ENCODE measurements at regions not wholly inside any gene's neighbourhood (a gene's known extent, or its start where the extent isn't known, plus 50 kb on each side); places are given as distances from the start of the nearest gene placed in this dataset.

GRCh38 chr1:177631770-177632169, 338.1 kb downstream of the SEC16B start:
- Histone ChIP-seq H3K27ac (ENCODE audit: low read length) (no peak overlapping the region), H3K4me3 (ENCODE audit: low read depth in 2 of 2, low read length in 2 of 2) (no peak overlapping the region), H3K4me1 (ENCODE audit: control insufficient read depth, insufficient read depth, low read length) (no peaks in the 10 kb centered on the region), H3K9me3 (ENCODE audit: control insufficient read depth, insufficient read depth, low read depth, low read length) (no peaks in the 10 kb centered on the region), H3K27me3 (ENCODE audit: control insufficient read depth, insufficient read depth, low read length) (no peaks in the 10 kb centered on the region; the same call in 1 of the 2 replicates), H3K36me3 (ENCODE audit: control insufficient read depth, insufficient read depth, low read length) (no peaks in the 10 kb centered on the region)
- ChIA-PET CTCF (no interaction called here), POLR2A (no interaction called here)
- BruUV-seq (replicated peaks): no TSS peak
- no peak for ATAC-seq
- in situ Hi-C loops (cut with HindIII; ENCODE audit: low pct_unique_long_range_greater_than_20kb, low sequenced_read_pairs) (no loop called here), intact Hi-C loops (cut with micrococcal nuclease; ENCODE audit: unreplicated experiment) (no loop called here)
- no peak for DNase-seq (ENCODE audit: low read depth, low spot score)
- TF ChIP-seq CTCF (IDR thresholded peaks at IDR 0.05): no peak
- TF ChIP-seq SIN3A (IDR thresholded peaks at IDR 0.05; ENCODE audit: borderline replicate concordance, insufficient read depth, low read depth, low read length): no peak
- TF ChIP-seq POLR2AphosphoS5 (IDR thresholded peaks at IDR 0.05; ENCODE audit: low read depth, low read length): no peak
- no peak for TF ChIP-seq TCF7L2 (IDR thresholded peaks at IDR 0.05; ENCODE audit: low read depth, low read length)
- TF ChIP-seq REST (IDR thresholded peaks at IDR 0.05; ENCODE audit: insufficient read depth in 1 of 2, low read depth in 2 of 2, low read length in 1 of 2): no peak

- no peaks in the 10 kb centered on the region for H3K36me3 ChIP-seq (ENCODE audit: control insufficient read depth, insufficient read depth, low read length)
- ChIA-PET CTCF (no interaction called here), POLR2A (no interaction called here)
- DNase-seq (ENCODE audit: low read depth, low spot score) (no peak), ATAC-seq (no peak)
- in situ Hi-C loops (cut with HindIII; ENCODE audit: low pct_unique_long_range_greater_than_20kb, low sequenced_read_pairs): no loop called here
- H3K27me3 ChIP-seq (ENCODE audit: control insufficient read depth, insufficient read depth, low read length): no peaks in the 10 kb centered on the region; the same call in 1 of the 2 replicates
- no peak overlapping the region for H3K27ac ChIP-seq (ENCODE audit: low read length)
- no peaks in the 10 kb centered on the region for H3K4me1 ChIP-seq (ENCODE audit: control insufficient read depth, insufficient read depth, low read length)
- H3K4me3 ChIP-seq (ENCODE audit: low read depth in 2 of 2, low read length in 2 of 2): no peak overlapping the region
- no peak for TF ChIP-seq TCF7L2 (IDR thresholded peaks at IDR 0.05; ENCODE audit: low read depth, low read length)
- TF ChIP-seq CTCF (IDR thresholded peaks at IDR 0.05): no peak
- TF ChIP-seq REST (IDR thresholded peaks at IDR 0.05; ENCODE audit: insufficient read depth in 1 of 2, low read depth in 2 of 2, low read length in 1 of 2): no peak
- TF ChIP-seq POLR2AphosphoS5 (IDR thresholded peaks at IDR 0.05; ENCODE audit: low read depth, low read length): no peak
- no peak for TF ChIP-seq SIN3A (IDR thresholded peaks at IDR 0.05; ENCODE audit: borderline replicate concordance, insufficient read depth, low read depth, low read length)
- intact Hi-C loops (cut with micrococcal nuclease; ENCODE audit: unreplicated experiment): no loop called here
- no TSS peak for BruUV-seq (replicated peaks)
- H3K9me3 ChIP-seq (ENCODE audit: control insufficient read depth, insufficient read depth, low read depth, low read length): no peaks in the 10 kb centered on the region
These were observed 340.3 kb downstream of the SEC16B start for GRCh38 chr1:177629526-177629925.

Data from Panc1 (cell line).